K562 (cell line): ENCODE measurements at regions not wholly inside any gene's neighbourhood (a gene's known extent, or its start where the extent isn't known, plus 50 kb on each side); places are given as distances from the start of the nearest gene placed in this dataset.
A peak's percentile ranks its signal among the peaks of the same experiment; 100 is the strongest.

ENCODE experiments used
- ATAC-seq: fragments of 200-7000 bp; cut with Tn5 transposase; 3 replicates; pipeline ENCODE4 v1.9.1; 2020; ENCODE audit warnings: moderate library complexity
- BruUV-seq: library from RNA; stranded (reverse); fragments of 400-500 nt; replicated peaks from 2 replicates; lab custom pipeline; 2021; lab: Mats Ljungman, UMichigan
- CTCF ChIA-PET: fragments of 300-600 bp; formaldehyde crosslinking; extraction: SDS; loops from one replicate; lab custom pipeline; 2021; ENCODE audit warnings: low intra/inter-chr PET ratio; lab: Yijun Ruan, JAX
- POLR2A ChIA-PET: fragments of 300-600, 350-650 bp; sonication (Branson Sonifier 250); formaldehyde crosslinking; extraction: SDS; loops from one replicate; lab custom pipeline; 2021; ENCODE audit warnings: antibody characterized with exemption, inconsistent platforms; lab: Yijun Ruan, JAX
- DNase-seq, 4 experiments: peaks; one replicate each; pipeline versions ENCODE4 v3.0.0 to v3.0.0-alpha.2; 2011 to 2018; ENCODE audit warnings: low spot score in 3 of 4, mixed read lengths in 3 of 4; ENCODE audit errors: extremely low read depth in 1 of 4
- FAIRE-seq: peaks from 2 replicates; lab custom pipeline; 2011; peaks lifted over from hg19 to GRCh38; lab: Jason Lieb, UNC
- H2AFZ ChIP-seq: 2 replicates; pipeline ENCODE4 v1.6.0; 2011; ENCODE audit warnings: low read depth, low read length, control low read depth, inconsistent platforms
- H3K27ac ChIP-seq: fragments of 200-600 bp; 3 replicates; pipeline ENCODE4 v1.8.0; 2011; ENCODE audit warnings: low read depth, mild to moderate bottlenecking, control low read depth, inconsistent platforms, low read length, moderate library complexity, mixed read lengths; ENCODE audit errors: extremely low read depth
- H3K27me3 ChIP-seq, 2 experiments: fragments of 300-600 bp in 1 of 2; 2 replicates in 1 of 2; 3 replicates in 1 of 2; pipeline versions ENCODE4 v1.6.0 to v1.8.0; 2011; ENCODE audit warnings: inconsistent platforms in 2 of 2, low read length in 2 of 2, mild to moderate bottlenecking in 1 of 2, mixed read lengths in 1 of 2, moderate library complexity in 1 of 2; ENCODE audit not compliant: control insufficient read depth in 2 of 2, insufficient read depth in 2 of 2
- H3K36me3 ChIP-seq: fragments of 300-600 bp; 3 replicates; pipeline ENCODE4 v1.8.0; 2011; ENCODE audit warnings: mild to moderate bottlenecking, low read length, inconsistent platforms; ENCODE audit not compliant: control insufficient read depth, insufficient read depth
- H3K4me1 ChIP-seq, 2 experiments: fragments of 200-600 bp in 1 of 2; replicated peaks in 1 of 2; 2 replicates in 1 of 2; 3 replicates in 1 of 2; pipeline versions ENCODE4 v1.5.1 to v1.8.0; 2011; ENCODE audit warnings: inconsistent platforms in 2 of 2, low read length in 2 of 2, mild to moderate bottlenecking in 1 of 2, mixed read lengths in 1 of 2, moderate library complexity in 1 of 2; ENCODE audit not compliant: control insufficient read depth in 2 of 2, insufficient read depth in 2 of 2
- H3K4me2 ChIP-seq: 2 replicates; pipeline ENCODE4 v1.6.1; 2011; ENCODE audit warnings: low read length, control low read depth, inconsistent platforms, mixed read lengths; ENCODE audit not compliant: insufficient read depth
- H3K4me3 ChIP-seq: fragments of 200-600 bp; sonication (generic), shearing (Covaris generic); 2 replicates; pipeline ENCODE4 v1.5.1; 2016; ENCODE audit warnings: control low read depth, inconsistent platforms
- H3K79me2 ChIP-seq: fragments of 200-600 bp; 3 replicates; pipeline ENCODE4 v1.8.0; 2011; ENCODE audit warnings: low read length, inconsistent platforms; ENCODE audit not compliant: control insufficient read depth, insufficient read depth
- H3K9ac ChIP-seq, 2 experiments: 2 replicates each; pipeline versions ENCODE4 v1.6.0 to v1.6.1; 2011; ENCODE audit warnings: low read depth in 2 of 2, low read length in 2 of 2, control low read depth in 1 of 2, inconsistent platforms in 1 of 2, mild to moderate bottlenecking in 1 of 2, mixed read lengths in 1 of 2; ENCODE audit not compliant: insufficient read depth in 1 of 2
- H3K9me1 ChIP-seq: one replicate; pipeline ENCODE4 v1.6.0; 2011; ENCODE audit warnings: inconsistent platforms, mild to moderate bottlenecking, low read length, moderate library complexity; ENCODE audit not compliant: control insufficient read depth, insufficient read depth
- H3K9me3 ChIP-seq: replicated peaks from 2 replicates; pipeline ENCODE4 v1.5.1; 2011; ENCODE audit warnings: low read depth, low read length, inconsistent platforms; ENCODE audit not compliant: control insufficient read depth, insufficient read depth
- H4K20me1 ChIP-seq: replicated peaks from 2 replicates; pipeline ENCODE4 v1.6.1; 2011; ENCODE audit warnings: low read length, inconsistent platforms, mixed read lengths; ENCODE audit not compliant: control insufficient read depth, insufficient read depth
- BCOR ChIP-seq: fragments of 450-650 bp; IDR thresholded peaks from 2 replicates; pipeline ENCODE4 v1.6.1; 2016
- CHAMP1 ChIP-seq: fragments of 450-650 bp; IDR thresholded peaks from 2 replicates; pipeline ENCODE4 v1.6.1; 2016; ENCODE audit warnings: mild to moderate bottlenecking
- MITF ChIP-seq: IDR thresholded peaks from 2 replicates; pipeline ENCODE4 v1.6.1; 2014; ENCODE audit warnings: antibody characterized with exemption
- PKNOX1 ChIP-seq: fragments of 450-650 bp; IDR thresholded peaks from 2 replicates; pipeline ENCODE4 v1.6.1; 2016
- PTBP1 ChIP-seq: fragments of 200-400 bp; formaldehyde crosslinking; IDR thresholded peaks from 2 replicates; pipeline ENCODE4 v1.6.1; 2017; ENCODE audit warnings: low read depth, low read length
- SP1 ChIP-seq: sonication (generic); formaldehyde crosslinking; IDR thresholded peaks from 2 replicates; pipeline ENCODE4 v1.8.1; 2022; ENCODE audit warnings: mild to moderate bottlenecking, missing genetic modification reagents
- ZNF274 ChIP-seq: IDR thresholded peaks from 2 replicates; pipeline ENCODE4 v1.6.1; 2011; ENCODE audit warnings: low read depth, mild to moderate bottlenecking, low read length, moderate library complexity, borderline replicate concordance
- ZNF282 ChIP-seq: sonication (generic); formaldehyde crosslinking; IDR thresholded peaks from 2 replicates; pipeline ENCODE4 v1.8.1; 2023; ENCODE audit warnings: missing genetic modification reagents
- ZNF436 ChIP-seq: fragments of 250-450, 450-650 bp; sonication (Bioruptor Pico); formaldehyde crosslinking; IDR thresholded peaks from 2 replicates; pipeline ENCODE4 v1.7.0; 2020; ENCODE audit warnings: mild to moderate bottlenecking
- ZNF740 ChIP-seq, 3 experiments: fragments of 200-800 bp in 1 of 3; sonication (Bioruptor generic) in 1 of 3; sonication (generic) in 1 of 3; formaldehyde crosslinking in 1 of 3; IDR thresholded peaks; 2 replicates each; pipeline versions ENCODE4 v1.6.1 to v1.8.0; 2016 to 2022; ENCODE audit warnings: mild to moderate bottlenecking in 2 of 3, missing compliant biosample characterization in 2 of 3, missing genetic modification characterization in 2 of 3, missing genetic modification reagents in 1 of 3
- WGBS: fragments of 100-300 bp; shearing (Covaris generic); methylation state at CpG from one replicate; pipeline ENCODE4 v1.1.6; 2016; ENCODE audit warnings: low coverage, mixed read lengths; ENCODE audit not compliant: insufficient coverage; ENCODE audit errors: missing lambda C conversion rate; 5-methylcytosine and 5-hydroxymethylcytosine counted together
- in situ Hi-C: fragments of 300-500 bp; cut with MboI; formaldehyde crosslinking; loops from 4 replicates; pipeline ENCODE4 v1.15.0; 2018; ENCODE audit warnings: inconsistent platforms, mixed read lengths
- intact Hi-C: fragments of 100-400 bp; cut with micrococcal nuclease; formaldehyde crosslinking; loops from 2 replicates; pipeline ENCODE4 v1.14.2; 2022

- Histone ChIP-seq H2AFZ (no peak overlapping the region), H3K9me1 (no peaks in the 10 kb centered on the region), H3K9ac (no peak overlapping the region), H3K79me2 (no peaks in the 10 kb centered on the region), H3K9me3 (peaks cover 3% of the 10 kb centered on the region; the same call in 1 of the 2 replicates), H3K4me3 (no peak overlapping the region), H3K36me3 (no peaks in the 10 kb centered on the region), H4K20me1 (no peaks in the 10 kb centered on the region), H3K4me1 (no peaks in the 10 kb centered on the region), H3K27ac (no peak overlapping the region), H3K4me2 (no peak overlapping the region), H3K27me3 (no peaks in the 10 kb centered on the region)
- POLR2A ChIA-PET: no interaction called here
- ATAC-seq (no peak), DNase-seq (no peak), FAIRE-seq (no peak)
- BruUV-seq: no TSS peak
- in situ Hi-C loops (no loop called here), intact Hi-C loops (no loop called here)
- CTCF ChIA-PET: no interaction called here
- TF ChIP-seq PKNOX1 (0 out of 2 replicates have a peak, but pooled peaks have one; percentile 15), PTBP1 (no peak)
- WGBS: 0% methylated on average over 6 of the region's 6 CpGs
Observed at GRCh38 chr5:128632264-128632663, 94.2 kb upstream of the FBN2 start.

GRCh38 chr5:128633901-128634300 is 95.9 kb upstream of the FBN2 start:
- DNase-seq (no peak), FAIRE-seq (no peak), ATAC-seq (no peak)
- Histone ChIP-seq H3K4me2 (no peak overlapping the region), H3K4me1 (no peaks in the 10 kb centered on the region), H3K27me3 (no peaks in the 10 kb centered on the region), H2AFZ (no peak overlapping the region), H3K9me1 (no peaks in the 10 kb centered on the region), H3K9me3 (peaks cover 3% of the 10 kb centered on the region; the same call in 1 of the 2 replicates), H3K36me3 (no peaks in the 10 kb centered on the region), H3K27ac (no peak overlapping the region), H3K79me2 (no peaks in the 10 kb centered on the region), H3K9ac (no peak overlapping the region), H4K20me1 (no peaks in the 10 kb centered on the region), H3K4me3 (no peak overlapping the region)
- ChIA-PET CTCF (no interaction called here), POLR2A (no interaction called here)
- TF ChIP-seq CHAMP1 (no peak), ZNF274 (no peak), ZNF282 (CRISPR knock-in tag) (no peak), SP1 (CRISPR knock-in tag) (no peak), MITF (no peak), BCOR (no peak), ZNF436 (CRISPR knock-in tag) (no peak), ZNF740 (CRISPR knock-in tag; IDR thresholded peaks at IDR 0.05) (no peak), ZNF740 (tag; IDR thresholded peaks at IDR 0.05) (no peak)
- intact Hi-C loops: no loop called here
- in situ Hi-C loops: no loop called here
- WGBS: 0% methylated on average over 3 of the region's 3 CpGs
- no TSS peak for BruUV-seq
